BJ (cell line): ENCODE measurements at regions not wholly inside any gene's neighbourhood (a gene's known extent, or its start where the extent isn't known, plus 50 kb on each side); places are given as distances from the start of the nearest gene placed in this dataset.

Experiments
- CTCF ChIA-PET: fragments of 350-600 bp; formaldehyde crosslinking; extraction: SDS; loops from one replicate; lab custom pipeline; 2021; ENCODE audit warnings: antibody characterized with exemption, inconsistent platforms; lab: Yijun Ruan, JAX
- POLR2A ChIA-PET: fragments of 300-600 bp; sonication (Branson Sonifier 250); formaldehyde crosslinking; extraction: SDS; loops from one replicate; lab custom pipeline; 2021; ENCODE audit warnings: antibody characterized with exemption; lab: Charles Lee
- DNase-seq: peaks from one replicate; pipeline ENCODE4 v3.0.0-alpha.2; 2011; ENCODE audit warnings: low read depth
- H3K27me3 ChIP-seq: 2 replicates; pipeline ENCODE4 v1.6.0; 2011; ENCODE audit warnings: low read length; ENCODE audit not compliant: control insufficient read depth, insufficient read depth
- H3K36me3 ChIP-seq: 2 replicates; pipeline ENCODE4 v1.5.1; 2011; ENCODE audit warnings: low read length; ENCODE audit not compliant: control insufficient read depth, insufficient read depth
- H3K4me3 ChIP-seq: 2 replicates; pipeline ENCODE4 v1.5.1; 2011; ENCODE audit warnings: low read depth, mild to moderate bottlenecking, control low read depth, low read length
- CTCF ChIP-seq: IDR thresholded peaks from 2 replicates; pipeline ENCODE4 v1.5.1; 2011; ENCODE audit warnings: low read depth, mild to moderate bottlenecking, control low read depth, inconsistent platforms, low read length, moderate library complexity; ENCODE audit not compliant: insufficient read depth

DNA sequence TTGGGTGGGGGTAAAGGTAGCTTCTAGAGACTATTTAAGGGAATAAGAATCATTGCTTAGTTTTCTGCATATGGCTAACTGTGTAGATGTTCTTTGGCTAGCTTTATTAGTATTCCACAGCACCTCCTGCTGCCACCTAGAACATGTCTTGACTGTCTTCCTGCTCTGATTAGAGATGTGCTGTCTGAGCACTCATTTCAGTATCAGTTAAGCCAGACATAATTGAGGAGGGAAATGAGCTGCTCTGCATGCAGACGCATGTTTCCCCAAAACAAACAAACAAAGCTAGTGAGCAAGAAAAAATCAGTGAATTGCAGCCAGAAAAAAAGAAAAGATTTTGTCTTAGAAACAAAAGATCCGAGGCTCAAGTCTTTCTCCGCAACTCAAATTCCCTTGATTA is 402.2 kb downstream of the AASDHPPT start:
- H3K36me3 ChIP-seq = no peaks in the 10 kb centered on the region
- DNase-seq = no peak
- ChIA-PET CTCF (interaction anchor here (1.1 to 1.7 kb wide), 2 partner anchors 12 to 161 kb away, joined by 3 to 4 read pairs; no protein-coding TSS in a partner anchor), POLR2A (no interaction called here)
- TF ChIP-seq CTCF = no peak
- no peak overlapping the region for H3K4me3 ChIP-seq
- no peaks in the 10 kb centered on the region for H3K27me3 ChIP-seq

DNA sequence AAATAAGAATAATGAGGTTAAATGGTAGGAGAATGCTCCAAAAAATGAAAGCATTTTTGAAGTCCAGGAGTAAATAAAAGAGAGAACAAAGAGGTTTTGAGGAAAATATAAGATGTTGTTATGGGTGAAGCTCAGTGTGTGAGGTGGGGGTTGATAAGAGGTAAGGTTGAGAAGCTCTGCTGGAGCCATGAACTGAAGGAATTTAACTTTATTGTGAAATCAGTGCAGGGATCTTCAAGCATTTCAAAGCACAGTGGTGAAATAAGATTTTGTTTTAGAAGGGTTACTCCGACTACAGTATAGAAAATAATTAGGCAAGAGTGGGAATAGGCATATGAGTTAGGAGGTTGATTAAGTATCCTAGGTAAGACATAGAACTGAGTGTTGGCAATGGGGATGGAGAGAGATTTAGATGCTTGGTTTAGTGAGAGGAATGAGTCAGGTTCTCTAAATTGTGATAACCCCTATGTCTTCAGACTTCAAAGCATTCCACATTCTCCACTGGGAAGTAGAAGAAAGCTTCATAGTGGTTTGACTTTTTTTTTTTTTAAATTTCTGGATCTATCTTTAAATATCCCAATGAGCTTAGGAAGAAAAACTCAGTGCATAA is 403.2 kb downstream of the AASDHPPT start:
- Histone ChIP-seq H3K36me3 (no peaks in the 10 kb centered on the region), H3K4me3 (no peak overlapping the region), H3K27me3 (no peaks in the 10 kb centered on the region)
- ChIA-PET CTCF (interaction anchor here (1.7 kb wide), 1 partner anchor 162 kb away, joined by 4 read pairs; no protein-coding TSS in a partner anchor), POLR2A (no interaction called here)
- DNase-seq = no peak
- TF ChIP-seq CTCF = no peak

- POLR2A ChIA-PET = no interaction called here
- CTCF ChIA-PET = interaction anchor here (0.5 to 0.8 kb wide), 3 partner anchors 20 to 719 kb away, joined by 3 to 5 read pairs (median 3); no protein-coding TSS in a partner anchor
These were observed 405.7 kb downstream of the AASDHPPT start for GRCh38 chr11:106482917-106483785.

GRCh38 chr11:106491751-106492150 is 414.3 kb downstream of the AASDHPPT start:
- POLR2A ChIA-PET = no interaction called here
- Histone ChIP-seq H3K4me3 (no peak overlapping the region), H3K27me3 (no peaks in the 10 kb centered on the region), H3K36me3 (no peaks in the 10 kb centered on the region)
- DNase-seq = no peak
- TF ChIP-seq CTCF = no peak
- CTCF ChIA-PET = interaction anchor here (0.9 to 1.0 kb wide), 2 partner anchors 12 to 19 kb away, joined by 3 read pairs; no protein-coding TSS in a partner anchor

More at GRCh38 chr11:106482917-106483785, 405.7 kb downstream of the AASDHPPT start:
- Histone ChIP-seq H3K36me3 (no peaks in the 10 kb centered on the region), H3K4me3 (no peak overlapping the region), H3K27me3 (no peaks in the 10 kb centered on the region)
- no peak for DNase-seq
- TF ChIP-seq CTCF = no peak

DNA sequence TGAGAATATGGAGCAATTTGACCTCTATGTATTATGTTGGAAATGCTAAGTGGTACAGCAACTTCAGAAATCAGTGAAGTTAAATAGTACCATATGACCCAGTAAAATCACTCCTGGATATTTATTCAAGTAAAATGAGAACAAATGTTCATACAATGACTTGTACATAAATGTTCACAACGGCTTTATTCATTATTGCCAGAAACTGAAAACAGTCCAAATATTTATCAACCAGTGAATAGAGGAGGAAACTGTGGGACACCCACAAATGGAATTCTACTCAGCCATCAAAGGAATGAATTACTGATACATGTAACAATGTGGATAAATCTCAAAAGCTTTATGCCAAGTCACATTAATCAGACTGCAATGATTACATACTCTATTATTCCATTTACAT is 416.3 kb downstream of the AASDHPPT start:
- TF ChIP-seq CTCF = no peak
- POLR2A ChIA-PET = no interaction called here

More for the DNA sequence above, 416.3 kb downstream of the AASDHPPT start:
- no peaks in the 10 kb centered on the region for H3K36me3 ChIP-seq
- CTCF ChIA-PET = no interaction called here
- no peaks in the 10 kb centered on the region for H3K27me3 ChIP-seq
- peak; percentile 11 for DNase-seq
- no peak overlapping the region for H3K4me3 ChIP-seq
